GM18502 (cell line): ENCODE measurements at regions not wholly inside any gene's neighbourhood (a gene's known extent, or its start where the extent isn't known, plus 50 kb on each side); places are given as distances from the start of the nearest gene placed in this dataset.

ENCODE experiments used
- ATAC-seq: cut with Tn5 transposase; IDR thresholded peaks from one replicate; pipeline ENCODE4 v1.9.1; 2021; ENCODE audit warnings: mild to moderate bottlenecking; ENCODE audit not compliant: unreplicated experiment, poor library complexity

GRCh38 chr5:33232731-33233505 is 207.8 kb upstream of the TARS1 start:
- no peak for ATAC-seq

- no peak for ATAC-seq
These were observed 205.5 kb upstream of the TARS1 start for GRCh38 chr5:33235304-33235703.

GRCh38 chr5:33235824-33236223 is 204.9 kb upstream of the TARS1 start:
- peak; percentile 54 for ATAC-seq

GRCh38 chr5:33237471-33237870 is 203.3 kb upstream of the TARS1 start:
- no peak for ATAC-seq

GRCh38 chr5:33238826-33239695 is 201.7 kb upstream of the TARS1 start:
- ATAC-seq, result no peak

GRCh38 chr5:33240558-33240957 is 200.2 kb upstream of the TARS1 start:
- no peak for ATAC-seq

GRCh38 chr5:33241802-33242201 is 199.0 kb upstream of the TARS1 start:
- peak; percentile 73 for ATAC-seq

- ATAC-seq, result peak; percentile 52
These were observed 198.5 kb upstream of the TARS1 start for GRCh38 chr5:33242277-33242676.

GRCh38 chr5:33244441-33245150 is 196.2 kb upstream of the TARS1 start:
- ATAC-seq, result no peak

GRCh38 chr5:33254579-33254978 is 186.2 kb upstream of the TARS1 start:
- ATAC-seq, result no peak

GRCh38 chr5:33257807-33258429 is 182.8 kb upstream of the TARS1 start:
- no peak for ATAC-seq

- ATAC-seq, result no peak
These were observed 182.2 kb upstream of the TARS1 start for GRCh38 chr5:33258553-33258952.

- no peak for ATAC-seq
These were observed 180.7 kb upstream of the TARS1 start for GRCh38 chr5:33260098-33260497.

GRCh38 chr5:33261305-33261704 is 179.5 kb upstream of the TARS1 start:
- ATAC-seq, result no peak

GRCh38 chr5:33261747-33262146 is 179.0 kb upstream of the TARS1 start:
- no peak for ATAC-seq

GRCh38 chr5:33267801-33268200 is 173.0 kb upstream of the TARS1 start:
- no peak for ATAC-seq

GRCh38 chr5:33268374-33268773 is 172.4 kb upstream of the TARS1 start:
- ATAC-seq, result no peak

- no peak for ATAC-seq
These were observed 170.1 kb upstream of the TARS1 start for GRCh38 chr5:33270671-33271070.

GRCh38 chr5:33271606-33272005 is 169.2 kb upstream of the TARS1 start:
- ATAC-seq, result no peak

GRCh38 chr5:33272288-33272687 is 168.5 kb upstream of the TARS1 start:
- ATAC-seq, result no peak
